ENCODE measurements at regions not wholly inside any gene's neighbourhood (a gene's known extent, or its start where the extent isn't known, plus 50 kb on each side); places are given as distances from the start of the nearest gene placed in this dataset.

DNA sequence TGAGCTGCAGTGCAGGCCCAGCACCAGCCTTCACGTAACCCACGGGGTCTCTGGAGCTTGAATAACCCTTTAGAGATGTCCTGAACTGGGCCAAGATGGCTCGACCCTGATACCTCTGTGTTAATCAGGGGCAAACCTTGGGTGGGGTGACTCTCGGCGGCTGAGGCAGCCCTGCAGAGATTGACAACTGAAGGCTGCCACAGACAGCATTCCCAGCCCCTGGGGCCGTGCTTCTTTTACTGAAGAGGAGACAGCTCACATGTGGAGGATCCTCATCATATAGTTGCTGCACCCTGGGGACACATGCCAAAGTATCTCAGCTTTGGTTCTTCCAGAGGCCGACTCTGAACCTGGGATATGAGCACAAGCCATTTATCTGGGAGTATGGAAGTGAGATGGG lies 57.3 kb upstream of the PTGFRN start:
- TF ChIP-seq, protein P1, sequence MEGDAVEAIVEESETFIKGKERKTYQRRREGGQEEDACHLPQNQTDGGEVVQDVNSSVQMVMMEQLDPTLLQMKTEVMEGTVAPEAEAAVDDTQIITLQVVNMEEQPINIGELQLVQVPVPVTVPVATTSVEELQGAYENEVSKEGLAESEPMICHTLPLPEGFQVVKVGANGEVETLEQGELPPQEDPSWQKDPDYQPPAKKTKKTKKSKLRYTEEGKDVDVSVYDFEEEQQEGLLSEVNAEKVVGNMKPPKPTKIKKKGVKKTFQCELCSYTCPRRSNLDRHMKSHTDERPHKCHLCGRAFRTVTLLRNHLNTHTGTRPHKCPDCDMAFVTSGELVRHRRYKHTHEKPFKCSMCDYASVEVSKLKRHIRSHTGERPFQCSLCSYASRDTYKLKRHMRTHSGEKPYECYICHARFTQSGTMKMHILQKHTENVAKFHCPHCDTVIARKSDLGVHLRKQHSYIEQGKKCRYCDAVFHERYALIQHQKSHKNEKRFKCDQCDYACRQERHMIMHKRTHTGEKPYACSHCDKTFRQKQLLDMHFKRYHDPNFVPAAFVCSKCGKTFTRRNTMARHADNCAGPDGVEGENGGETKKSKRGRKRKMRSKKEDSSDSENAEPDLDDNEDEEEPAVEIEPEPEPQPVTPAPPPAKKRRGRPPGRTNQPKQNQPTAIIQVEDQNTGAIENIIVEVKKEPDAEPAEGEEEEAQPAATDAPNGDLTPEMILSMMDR (IDR thresholded peaks at IDR 0.05): no peak
- no peak for TF ChIP-seq POLR2A (IDR thresholded peaks at IDR 0.05; ENCODE audit: low read length)

All from A549 (cell line).